Pulmonary artery endothelial cell (primary cell): ENCODE measurements at regions not wholly inside any gene's neighbourhood (a gene's known extent, or its start where the extent isn't known, plus 50 kb on each side); places are given as distances from the start of the nearest gene placed in this dataset.

Source experiments
- DNase-seq: peaks from one replicate; pipeline ENCODE4 v3.0.0-alpha.2; 2011; ENCODE audit warnings: low read depth, low spot score

DNA sequence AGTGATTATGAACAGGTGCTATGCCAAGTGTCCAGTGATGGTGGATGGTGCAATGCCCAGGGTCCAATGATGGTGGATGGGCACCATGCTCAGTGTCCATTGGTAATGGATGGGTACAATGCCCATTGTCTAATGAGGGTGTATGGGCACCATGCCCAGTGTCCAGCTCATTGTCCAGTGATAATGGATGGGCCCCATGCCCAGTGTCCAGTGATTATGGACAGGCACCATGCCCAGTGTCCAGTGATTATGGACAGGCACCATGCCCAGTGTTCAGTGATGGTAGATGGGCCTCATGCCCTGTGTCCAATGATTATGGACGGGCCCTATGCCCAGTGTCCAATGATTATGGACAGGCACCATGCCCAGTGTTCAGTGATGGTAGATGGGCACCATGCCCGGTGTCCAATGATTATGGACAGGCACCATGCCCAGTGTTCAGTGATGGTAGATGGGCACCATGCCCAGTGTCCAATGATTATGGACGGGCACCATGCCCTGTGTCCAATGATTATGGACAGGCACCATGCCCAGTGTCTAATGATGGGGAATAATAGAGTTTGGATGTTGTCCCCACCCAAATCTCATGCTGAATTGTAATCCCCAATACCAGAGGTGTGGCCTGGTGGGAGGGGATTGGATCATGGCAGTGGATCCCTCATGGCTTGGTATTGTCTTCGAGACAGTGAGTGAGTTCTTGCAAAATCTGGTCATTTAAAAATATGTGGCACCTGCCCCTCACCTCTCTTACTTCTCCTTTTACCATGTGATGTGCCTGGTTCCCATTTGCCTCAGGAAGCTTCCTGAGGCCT, 87.8 kb downstream of the ANKRD10 start:
- no peak for DNase-seq
